Endodermal cell (in vitro differentiated cells): ENCODE measurements at regions not wholly inside any gene's neighbourhood (a gene's known extent, or its start where the extent isn't known, plus 50 kb on each side); places are given as distances from the start of the nearest gene placed in this dataset.

Experiments
- DNase-seq: peaks from one replicate; pipeline ENCODE4 v3.0.0-alpha.2; 2017
- H3K27ac ChIP-seq: 2 replicates; pipeline ENCODE4 v1.5.1; 2013; ENCODE audit warnings: mild to moderate bottlenecking, low read depth, low read length, moderate library complexity
- H3K27me3 ChIP-seq: 2 replicates; pipeline ENCODE4 v1.6.1; 2013; ENCODE audit warnings: mild to moderate bottlenecking, low read length, moderate library complexity; ENCODE audit not compliant: insufficient read depth, control insufficient read depth, poor library complexity, severe bottlenecking
- H3K36me3 ChIP-seq: 2 replicates; pipeline ENCODE4 v1.7.0; 2013; ENCODE audit warnings: mild to moderate bottlenecking, low read length, moderate library complexity; ENCODE audit not compliant: control insufficient read depth, insufficient read depth
- H3K4me1 ChIP-seq: one replicate; pipeline ENCODE4 v1.7.0; 2013; ENCODE audit warnings: low read length; ENCODE audit not compliant: control insufficient read depth, insufficient read depth
- H3K4me3 ChIP-seq: 2 replicates; pipeline ENCODE4 v1.5.1; 2013; ENCODE audit warnings: mild to moderate bottlenecking, low read length, moderate library complexity
- H3K9ac ChIP-seq: 2 replicates; pipeline ENCODE4 v1.6.1; 2013; ENCODE audit warnings: mild to moderate bottlenecking, low read length, moderate library complexity; ENCODE audit not compliant: poor library complexity, severe bottlenecking; ENCODE audit errors: extremely low read depth
- H3K9me3 ChIP-seq: 2 replicates; pipeline ENCODE4 v1.6.1; 2013; ENCODE audit warnings: mild to moderate bottlenecking, low read length, moderate library complexity; ENCODE audit not compliant: control insufficient read depth
- H3K27ac Mint-ChIP-seq: 2 replicates; pipeline ENCODE4 v1.8.0; 2020; ENCODE audit warnings: mixed read lengths
- H3K27me3 Mint-ChIP-seq: 2 replicates; pipeline ENCODE4 v1.8.0; 2021; ENCODE audit warnings: mild to moderate bottlenecking, mixed read lengths; ENCODE audit not compliant: insufficient read depth
- H3K36me3 Mint-ChIP-seq: 2 replicates; pipeline ENCODE4 v1.8.0; 2020; ENCODE audit warnings: low read depth, mixed read lengths
- H3K4me1 Mint-ChIP-seq: 2 replicates; pipeline ENCODE4 v1.8.0; 2020; ENCODE audit warnings: mixed read lengths
- H3K4me3 Mint-ChIP-seq: 2 replicates; pipeline ENCODE4 v1.8.0; 2020; ENCODE audit warnings: mild to moderate bottlenecking, moderate library complexity, mixed read lengths
- H3K9me3 Mint-ChIP-seq: 2 replicates; pipeline ENCODE4 v1.8.0; 2020; ENCODE audit warnings: mild to moderate bottlenecking, mixed read lengths
- CTCF ChIP-seq: fragments of 200-600 bp; sonication (generic); conservative IDR thresholded peaks from 2 replicates; pipeline ENCODE4 v1.5.0; 2021; ENCODE audit warnings: antibody characterized with exemption, mild to moderate bottlenecking
- whole genome bisulfite sequencing, 2 experiments: methylation state at CpG; one replicate each; pipeline versions ENCODE4 v1.1.5 to v1.1.7; 2013; ENCODE audit warnings: missing lambda C conversion rate in 2 of 2, mixed read lengths in 1 of 2; ENCODE audit not compliant: insufficient coverage in 1 of 2, insufficient read length in 1 of 2; 5-methylcytosine and 5-hydroxymethylcytosine counted together

- H3K27ac Mint-ChIP-seq = no peak overlapping the region
Observed at GRCh38 chr5:54742417-54742891, 224.9 kb downstream of the SNX18 start.

GRCh38 chr5:54741711-54742110 lies 224.2 kb downstream of the SNX18 start:
- no peak overlapping the region for H3K4me3 ChIP-seq
- Mint-ChIP-seq H3K4me3 (no peak overlapping the region), H3K27me3 (no peaks in the 10 kb centered on the region), H3K27ac (no peak overlapping the region), H3K9me3 (no peaks in the 10 kb centered on the region), H3K36me3 (no peaks in the 10 kb centered on the region), H3K4me1 (peaks cover 21% of the 10 kb centered on the region)
- TF ChIP-seq CTCF = no peak
- no peaks in the 10 kb centered on the region for H3K9me3 ChIP-seq
- no peak overlapping the region for H3K27ac ChIP-seq
- WGBS, 2 experiments = 89 to 100% methylated on average over 6 of the region's 6 CpGs
- H3K9ac ChIP-seq = no peak overlapping the region
- H3K36me3 ChIP-seq = no peaks in the 10 kb centered on the region
- no peak for DNase-seq
- no peaks in the 10 kb centered on the region for H3K27me3 ChIP-seq
- H3K4me1 ChIP-seq = peaks cover 9% of the 10 kb centered on the region

More at GRCh38 chr5:54742417-54742891, 224.9 kb downstream of the SNX18 start:
- Mint-ChIP-seq H3K4me3 (no peak overlapping the region), H3K36me3 (no peaks in the 10 kb centered on the region), H3K9me3 (no peaks in the 10 kb centered on the region), H3K4me1 (peaks cover 21% of the 10 kb centered on the region), H3K27me3 (no peaks in the 10 kb centered on the region)
- Histone ChIP-seq H3K9me3 (no peaks in the 10 kb centered on the region), H3K4me3 (no peak overlapping the region), H3K27ac (no peak overlapping the region), H3K4me1 (peaks cover 9% of the 10 kb centered on the region), H3K27me3 (no peaks in the 10 kb centered on the region), H3K9ac (no peak overlapping the region), H3K36me3 (no peaks in the 10 kb centered on the region)
- WGBS, 2 experiments = 82 to 86% methylated on average over 5 to 7 of the region's 7 CpGs
- peak; percentile 57 for TF ChIP-seq CTCF
- no peak for DNase-seq

- no peak for DNase-seq
- H3K9me3 Mint-ChIP-seq = no peaks in the 10 kb centered on the region
- peaks cover 29% of the 10 kb centered on the region for H3K4me1 Mint-ChIP-seq
- no peak for TF ChIP-seq CTCF
- Histone ChIP-seq H3K9me3 (no peaks in the 10 kb centered on the region), H3K27me3 (no peaks in the 10 kb centered on the region), H3K4me3 (no peak overlapping the region), H3K9ac (no peak overlapping the region), H3K4me1 (peaks cover 9% of the 10 kb centered on the region), H3K36me3 (no peaks in the 10 kb centered on the region), H3K27ac (no peak overlapping the region)
- WGBS, 2 experiments = 88 to 95% methylated on average over 3 to 5 of the region's 5 CpGs
- no peaks in the 10 kb centered on the region for H3K27me3 Mint-ChIP-seq
- no peak overlapping the region for H3K4me3 Mint-ChIP-seq
- H3K27ac Mint-ChIP-seq = no peak overlapping the region
- H3K36me3 Mint-ChIP-seq = no peaks in the 10 kb centered on the region
Observed at GRCh38 chr5:54740141-54740540, 222.6 kb downstream of the SNX18 start.
